Umbilical cord (tissue), 1 donor: ENCODE measurements at regions not wholly inside any gene's neighbourhood (a gene's known extent, or its start where the extent isn't known, plus 50 kb on each side); places are given as distances from the start of the nearest gene placed in this dataset.
"Not testable (repeated sequence)": the region's sequence is repeated elsewhere in the genome, so short reads cannot be mapped to it uniquely, and the experiment has no call there.

Experiments
- DNase-seq: peaks from one replicate; pipeline ENCODE4 v3.0.0-alpha.2; 2015; ENCODE audit warnings: low spot score

GRCh38 chr10:52961323-52961722 lies 188.7 kb upstream of the MBL2 start:
- DNase-seq, result peak; percentile 57

DNA sequence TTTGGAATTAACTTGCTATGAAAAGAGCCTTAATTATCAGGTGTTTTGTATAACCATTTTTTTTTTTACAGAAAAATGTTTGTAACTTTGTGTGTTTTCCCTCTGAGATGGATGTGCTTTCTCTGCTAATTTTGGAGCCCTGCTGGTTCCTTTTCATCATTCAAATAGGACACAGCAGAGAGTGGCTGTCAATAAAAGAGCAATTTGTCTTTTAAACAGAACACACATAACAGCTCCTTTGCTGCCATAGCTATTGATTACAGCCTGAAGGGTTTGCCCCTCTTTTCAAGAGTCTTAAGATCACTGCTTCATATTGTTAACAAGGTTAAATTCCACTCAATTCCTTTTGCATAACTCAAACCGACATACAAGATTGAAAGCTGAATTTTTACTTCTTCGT lies 187.2 kb upstream of the MBL2 start:
- DNase-seq, result no peak

DNA sequence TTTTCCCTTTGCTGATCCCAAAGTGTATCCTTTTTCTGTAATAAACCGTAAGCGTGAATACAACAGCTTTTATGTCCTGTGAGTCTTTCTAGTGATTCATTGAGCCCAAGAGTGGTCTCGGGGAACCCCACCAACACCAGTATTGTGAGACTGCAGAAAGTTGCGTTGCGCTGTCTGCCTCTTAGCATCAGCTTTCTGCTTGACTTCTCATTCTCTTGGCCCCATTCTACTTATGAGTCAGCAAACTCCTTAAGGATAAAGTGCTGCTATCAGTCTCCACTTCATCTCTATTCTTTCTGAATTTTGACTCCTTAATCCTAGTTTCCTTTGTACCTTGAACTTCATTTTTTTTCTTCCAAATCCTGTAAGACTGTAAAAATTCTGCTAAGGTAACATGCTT lies 184.3 kb upstream of the MBL2 start:
- peak; percentile 82 for DNase-seq

DNA sequence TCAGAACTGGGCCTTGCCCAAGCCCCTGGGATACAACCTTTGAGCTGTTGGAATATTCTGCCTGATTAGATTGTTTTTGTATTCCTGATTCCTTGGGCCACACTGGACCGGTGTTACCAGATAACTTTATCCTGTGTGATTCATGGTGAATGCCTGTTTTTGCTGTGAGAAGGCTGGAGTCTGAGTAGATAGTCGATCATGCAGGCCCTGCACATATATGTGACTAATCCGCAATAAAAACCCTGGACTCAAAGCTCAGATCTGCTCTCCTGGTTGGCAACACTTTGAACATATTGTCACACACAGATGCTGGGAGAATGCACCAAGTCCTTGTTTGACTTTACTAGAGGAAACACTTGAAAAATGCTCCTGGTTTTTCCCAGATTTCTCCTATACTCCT lies 183.9 kb upstream of the MBL2 start:
- peak; percentile 95 for DNase-seq

GRCh38 chr10:52955337-52955736 lies 182.8 kb upstream of the MBL2 start:
- no peak for DNase-seq

DNA sequence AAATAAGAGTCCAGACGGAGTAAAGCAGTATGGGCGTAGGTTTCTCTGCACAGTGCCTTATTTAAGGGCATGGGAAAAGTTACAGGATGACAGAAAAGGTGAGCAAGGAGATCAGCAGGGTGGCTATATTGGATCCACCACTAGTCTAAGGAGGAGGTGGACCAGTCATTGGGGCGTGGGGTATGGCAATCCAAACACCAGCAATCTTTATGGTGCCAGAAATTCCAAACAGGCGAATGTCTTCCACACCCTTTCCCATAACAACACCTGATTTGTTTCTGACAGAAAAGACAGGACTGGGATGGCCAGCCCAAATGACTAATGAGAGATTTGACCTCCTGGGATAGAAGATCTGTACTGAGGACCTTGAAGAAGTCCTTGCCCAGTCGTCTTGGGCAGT lies 181.8 kb upstream of the MBL2 start:
- no peak for DNase-seq

GRCh38 chr10:52952391-52953055 lies 179.9 kb upstream of the MBL2 start:
- peak; percentile 97 for DNase-seq

- DNase-seq, result peak; percentile 64
Observed at GRCh38 chr10:52951824-52952223, 179.2 kb upstream of the MBL2 start.

GRCh38 chr10:52950578-52950977 lies 178.0 kb upstream of the MBL2 start:
- no peak for DNase-seq

- no peak for DNase-seq
Observed at GRCh38 chr10:52949899-52950298, 177.3 kb upstream of the MBL2 start.

- peak; percentile 79 for DNase-seq
Observed at GRCh38 chr10:52946486-52946885, 173.9 kb upstream of the MBL2 start.

- DNase-seq, result not testable (repeated sequence)
Observed at GRCh38 chr10:52945521-52945920, 172.9 kb upstream of the MBL2 start.

DNA sequence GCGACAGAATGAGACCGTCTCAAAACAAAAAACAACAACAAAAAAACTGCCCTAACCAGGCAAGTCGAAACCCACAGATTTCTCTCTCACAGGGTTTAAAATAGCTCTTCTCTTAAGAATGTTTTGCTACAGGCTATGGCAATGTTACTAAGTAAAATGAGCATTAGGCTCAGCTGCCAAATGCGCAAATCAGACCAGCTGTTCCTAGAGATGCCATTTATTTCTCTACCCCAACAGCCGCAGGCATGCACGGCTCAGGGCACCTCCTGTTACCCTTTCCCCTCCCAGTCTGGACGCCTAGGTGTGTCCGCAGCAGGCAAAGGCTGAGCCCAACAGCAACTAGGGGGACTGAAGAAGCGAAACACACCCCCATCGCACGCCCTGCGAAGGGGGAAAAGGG lies 168.3 kb upstream of the MBL2 start:
- DNase-seq, result no peak

GRCh38 chr10:52939894-52940293 lies 167.3 kb upstream of the MBL2 start:
- DNase-seq, result no peak

DNA sequence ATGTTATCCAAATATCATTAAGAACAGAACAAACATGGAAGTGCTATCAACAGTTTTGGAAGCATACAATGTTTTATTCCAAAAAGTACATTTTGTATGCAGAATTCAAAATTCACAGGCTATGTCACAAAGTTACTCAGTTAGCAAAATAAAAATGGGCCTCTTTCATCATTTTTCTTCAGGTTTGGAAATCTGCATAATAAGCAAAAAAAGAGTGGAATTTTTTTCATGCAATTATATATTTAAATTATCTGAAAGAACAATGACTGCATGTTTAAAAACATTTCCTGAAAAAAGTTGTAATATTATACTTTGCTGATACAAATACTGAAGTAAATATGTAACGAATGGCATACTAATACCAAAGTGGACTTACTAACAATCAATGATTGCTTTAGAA lies 161.2 kb upstream of the MBL2 start:
- no peak for DNase-seq

DNA sequence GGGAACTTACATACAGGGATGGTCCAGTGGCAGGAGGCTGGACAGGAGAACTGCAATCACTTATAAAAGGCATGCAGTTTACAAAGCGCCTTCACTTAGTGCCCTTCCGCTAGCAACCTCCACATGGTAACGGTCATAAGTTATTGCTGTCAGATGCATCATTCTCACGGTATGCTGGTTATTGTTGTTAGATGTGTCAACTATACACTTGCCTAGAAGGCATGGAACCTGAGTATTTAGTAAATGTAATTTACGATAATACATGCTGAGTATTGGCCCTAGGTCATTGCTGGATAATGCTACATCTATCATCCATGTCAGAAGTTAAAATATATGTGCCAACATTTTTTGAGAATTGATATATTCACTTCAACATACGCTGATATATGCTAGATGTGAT lies 155.1 kb upstream of the MBL2 start:
- no peak for DNase-seq

DNA sequence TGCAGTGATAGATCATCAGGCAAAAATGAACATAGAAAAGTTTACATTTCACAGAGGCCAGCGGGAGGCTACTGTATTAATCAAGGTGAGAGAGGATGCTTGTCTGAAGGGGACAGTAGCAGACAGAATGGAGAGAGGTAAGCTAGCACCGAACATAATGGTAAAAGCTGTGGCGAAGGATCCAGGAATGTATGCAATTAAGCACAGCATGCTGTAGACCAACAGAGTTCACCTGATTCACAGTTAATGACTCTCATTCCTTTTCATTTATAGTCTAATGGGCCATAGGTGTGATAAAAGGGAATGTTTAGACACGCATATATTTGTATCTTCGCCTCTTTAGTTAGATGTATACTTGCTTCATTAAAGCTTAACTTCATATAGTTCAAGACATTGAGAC lies 150.9 kb upstream of the MBL2 start:
- no peak for DNase-seq

GRCh38 chr10:52918714-52919305 lies 146.2 kb upstream of the MBL2 start:
- DNase-seq, result no peak

DNA sequence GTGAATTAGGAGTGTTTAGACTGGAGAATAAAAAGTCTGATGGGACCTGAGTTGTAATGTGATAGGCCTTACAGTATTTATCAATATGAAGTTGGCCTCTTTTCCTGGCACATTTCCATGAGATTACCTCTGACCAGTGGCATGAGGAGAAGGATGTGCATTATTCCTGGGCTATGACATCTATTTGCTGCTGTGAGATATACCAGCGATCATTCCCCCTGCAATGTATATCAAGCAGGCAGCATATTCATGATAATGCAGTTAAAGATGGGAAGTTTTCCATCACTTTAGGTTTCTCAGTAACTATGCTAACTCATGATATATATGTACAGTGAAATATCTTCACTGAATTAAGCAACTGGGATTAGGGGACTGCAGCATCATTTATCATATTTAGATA lies 142.8 kb upstream of the MBL2 start:
- DNase-seq, result peak; percentile 61

GRCh38 chr10:52911163-52911562 lies 138.6 kb upstream of the MBL2 start:
- DNase-seq, result no peak

DNA sequence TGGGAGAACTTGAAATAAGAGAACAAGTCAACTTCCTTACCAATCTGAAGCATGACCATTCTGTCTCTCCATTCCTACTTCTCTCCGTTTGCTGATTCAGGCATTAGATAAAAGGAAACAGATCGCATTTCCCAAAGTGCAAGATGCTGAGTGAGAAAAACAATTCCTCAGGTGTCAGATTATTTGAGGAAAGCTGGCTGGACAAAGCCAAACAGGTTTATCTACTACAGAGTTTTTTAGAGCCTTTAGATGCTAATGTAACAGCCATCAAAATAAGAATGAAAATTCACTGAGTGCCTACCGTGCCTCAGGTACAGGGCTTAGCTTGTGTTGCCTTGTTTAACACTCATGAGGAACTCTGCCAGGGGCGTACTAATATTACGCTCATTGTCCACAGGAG lies 135.9 kb upstream of the MBL2 start:
- peak; percentile 13 for DNase-seq

GRCh38 chr10:52906046-52906445 lies 133.5 kb upstream of the MBL2 start:
- DNase-seq, result no peak

- DNase-seq, result no peak
Observed at GRCh38 chr10:52903397-52903938, 130.9 kb upstream of the MBL2 start.

DNA sequence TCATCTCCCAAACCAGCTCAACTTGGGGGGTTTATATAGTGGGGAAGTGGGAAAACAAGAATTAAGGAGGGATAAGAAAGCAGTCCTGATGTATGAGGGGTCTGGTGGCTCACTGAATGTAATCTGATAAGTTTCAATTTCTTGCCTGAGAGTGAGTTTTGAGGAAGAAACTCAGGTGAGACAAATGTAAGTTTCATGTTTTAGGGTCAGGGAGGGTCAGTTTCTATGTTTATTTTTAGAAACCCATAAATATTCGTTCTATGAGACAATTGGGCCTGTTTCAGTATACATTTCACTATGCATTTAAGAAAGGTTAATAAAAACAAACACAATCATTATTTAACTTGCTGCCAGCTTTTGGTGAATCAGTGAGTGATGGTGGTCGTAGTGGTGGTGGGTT lies 128.0 kb upstream of the MBL2 start:
- DNase-seq, result no peak
